Ovary (tissue), 7 donors: ENCODE measurements at regions not wholly inside any gene's neighbourhood (a gene's known extent, or its start where the extent isn't known, plus 50 kb on each side); places are given as distances from the start of the nearest gene placed in this dataset.
A peak's percentile ranks its signal among the peaks of the same experiment; 100 is the strongest.

Experiments used
- DNase-seq, 5 donors: peaks; one replicate each; pipeline ENCODE4 v3.0.0-alpha.2; 2019 to 2020
- H3K27ac ChIP-seq, 2 donors: fragments of 200-600 bp; one replicate each; pipeline versions ENCODE4 v1.5.1 to v1.8.0; 2019 to 2022
- H3K27me3 ChIP-seq: fragments of 200-600 bp; one replicate; pipeline ENCODE4 v1.8.0; 2022
- H3K36me3 ChIP-seq: fragments of 200-600 bp; sonication (generic); one replicate; pipeline ENCODE4 v1.5.1; 2019
- H3K4me1 ChIP-seq: one replicate; pipeline ENCODE4 v1.8.1; 2013; ENCODE audit warnings: mild to moderate bottlenecking, moderate library complexity; ENCODE audit not compliant: insufficient read depth
- H3K4me3 ChIP-seq: fragments of 200-600 bp; sonication (generic); one replicate; pipeline ENCODE4 v1.5.1; 2017
- H3K9me3 ChIP-seq, 2 donors: fragments of 200-600 bp in 1 of 2; sonication (generic) in 1 of 2; one replicate each; pipeline versions ENCODE4 v1.5.1 to v1.8.1; 2013 to 2019; ENCODE audit warnings: mild to moderate bottlenecking in 1 of 2, moderate library complexity in 1 of 2
- CTCF ChIP-seq, 3 donors: fragments of 450-650 bp in 2 of 3; fragments of 200-600 bp in 1 of 3; IDR thresholded peaks; one replicate each; pipeline versions ENCODE4 v1.5.1 to v1.8.0; 2016 to 2022; ENCODE audit warnings: antibody characterized with exemption in 3 of 3, mild to moderate bottlenecking in 1 of 3
- EP300 ChIP-seq: sonication (generic); formaldehyde crosslinking; IDR thresholded peaks from one replicate; pipeline ENCODE4 v1.6.1; 2017; ENCODE audit warnings: antibody characterized with exemption
- POLR2A ChIP-seq: fragments of 450-650 bp; IDR thresholded peaks from one replicate; pipeline ENCODE4 v1.6.1; 2017; ENCODE audit warnings: antibody characterized with exemption, mild to moderate bottlenecking, moderate library complexity
- WGBS, 3 donors: extraction: QIAGEN DNeasy Blood & Tissue Kit in 1 of 3; methylation state at CpG; one replicate each; pipeline versions ENCODE4 v1.1.5 to v1.1.7; 2013 to 2017; 5-methylcytosine and 5-hydroxymethylcytosine counted together
- intact Hi-C, 4 donors: fragments of 100-400 bp; cut with DNase I; formaldehyde crosslinking; loops; one replicate each; pipeline versions ENCODE4 v1.11.0 to v1.15.1; 2022 to 2023
- donor health status: DM: no; HTN: no; CAD: no; lungs with moderate emphysema.
- donor health status: DM: no; HTN: no; CAD: no.
- donor health status: Bipolar disorder and iron deficiency.
- donor health status: DM: no; HTN: no; CAD: no.
- donor health status: DM: yes; HTN: yes; CAD: no.

- TF ChIP-seq POLR2A (no peak), EP300 (no peak), CTCF (IDR thresholded peaks at IDR 0.05) (no peak)
- H3K9me3 ChIP-seq, result no peaks in the 10 kb centered on the region
- H3K36me3 ChIP-seq, result no peaks in the 10 kb centered on the region
- intact Hi-C loops, result no loop called here
- H3K27ac ChIP-seq, result no peak overlapping the region
- no peaks in the 10 kb centered on the region for H3K4me1 ChIP-seq
- WGBS, 3 donors, result 85 to 87% (median 87%) methylated on average over 6 of the region's 6 CpGs
- DNase-seq, result no peak
- no peak overlapping the region for H3K4me3 ChIP-seq
- no peaks in the 10 kb centered on the region for H3K27me3 ChIP-seq
These were observed 111.1 kb downstream of the CYP26B1 start for GRCh38 chr2:72036595-72036994.

GRCh38 chr2:72036173-72036545, 111.5 kb downstream of the CYP26B1 start:
- intact Hi-C loops, result no loop called here
- no peak for DNase-seq
- H3K4me3 ChIP-seq, result no peak overlapping the region

GRCh38 chr2:72035518-72036172, 112.0 kb downstream of the CYP26B1 start:
- H3K27ac ChIP-seq, result no peak overlapping the region
- WGBS, 3 donors, result 78 to 82% (median 81%) methylated on average over 12 of the region's 12 CpGs
- no peak for TF ChIP-seq CTCF (IDR thresholded peaks at IDR 0.05)
- no peak for TF ChIP-seq POLR2A
- TF ChIP-seq EP300, result no peak
- H3K9me3 ChIP-seq, result no peaks in the 10 kb centered on the region
- DNase-seq, result peak in 1 of 5 donors; percentile 16
- no peaks in the 10 kb centered on the region for H3K36me3 ChIP-seq
- no peaks in the 10 kb centered on the region for H3K4me1 ChIP-seq
- H3K4me3 ChIP-seq, result no peak overlapping the region
- intact Hi-C loops, result no loop called here
- H3K27me3 ChIP-seq, result no peaks in the 10 kb centered on the region

More at GRCh38 chr2:72036173-72036545, 111.5 kb downstream of the CYP26B1 start:
- Histone ChIP-seq H3K36me3 (no peaks in the 10 kb centered on the region), H3K9me3 (no peaks in the 10 kb centered on the region), H3K27ac (no peak overlapping the region), H3K4me1 (no peaks in the 10 kb centered on the region), H3K27me3 (no peaks in the 10 kb centered on the region)
- TF ChIP-seq POLR2A (no peak), CTCF (IDR thresholded peaks at IDR 0.05) (no peak), EP300 (no peak)
- 84 to 92% (median 89%) methylated on average over 3 of the region's 3 CpGs for WGBS, 3 donors

GRCh38 chr2:72034353-72035095, 113.1 kb downstream of the CYP26B1 start:
- H3K4me1 ChIP-seq, result no peaks in the 10 kb centered on the region
- no peak for TF ChIP-seq EP300
- no peak for TF ChIP-seq CTCF (IDR thresholded peaks at IDR 0.05)
- TF ChIP-seq POLR2A, result no peak
- H3K27ac ChIP-seq, result no peak overlapping the region
- H3K9me3 ChIP-seq, result no peaks in the 10 kb centered on the region
- DNase-seq, result no peak
- no peaks in the 10 kb centered on the region for H3K36me3 ChIP-seq
- no peak overlapping the region for H3K4me3 ChIP-seq
- WGBS, 3 donors, result 75 to 80% (median 76%) methylated on average over 14 of the region's 14 CpGs
- H3K27me3 ChIP-seq, result no peaks in the 10 kb centered on the region
- intact Hi-C loops, result no loop called here
